NB4 (cell line): ENCODE measurements at regions not wholly inside any gene's neighbourhood (a gene's known extent, or its start where the extent isn't known, plus 50 kb on each side); places are given as distances from the start of the nearest gene placed in this dataset.

ENCODE experiments used
- CTCF ChIP-seq: IDR thresholded peaks from one replicate; pipeline ENCODE4 v1.5.1; 2012; ENCODE audit warnings: low read depth, low read length
- MAX ChIP-seq: IDR thresholded peaks from 2 replicates; pipeline ENCODE4 v1.6.1; 2011; ENCODE audit warnings: low read depth, low read length
- MYC ChIP-seq: IDR thresholded peaks from 2 replicates; pipeline ENCODE4 v1.6.1; 2011; ENCODE audit warnings: low read depth, low read length
- POLR2A ChIP-seq: IDR thresholded peaks from 2 replicates; pipeline ENCODE4 v1.6.1; 2011; ENCODE audit warnings: mild to moderate bottlenecking; ENCODE audit not compliant: insufficient read length; ENCODE audit errors: extremely low read depth

- TF ChIP-seq CTCF (no peak), POLR2A (no peak), MAX (no peak), MYC (no peak)
Measured at GRCh38 chr14:53703457-53703856, 253.2 kb downstream of the BMP4 start.
